ENCODE measurements at regions not wholly inside any gene's neighbourhood (a gene's known extent, or its start where the extent isn't known, plus 50 kb on each side); places are given as distances from the start of the nearest gene placed in this dataset.

GRCh38 chr3:150268426-150269391 lies 139.4 kb upstream of the TSC22D2 start:
- in situ Hi-C loops (cut with MboI; ENCODE audit: low sequenced_read_pairs, unreplicated experiment) = no loop called here
- TF ChIP-seq, protein P1, sequence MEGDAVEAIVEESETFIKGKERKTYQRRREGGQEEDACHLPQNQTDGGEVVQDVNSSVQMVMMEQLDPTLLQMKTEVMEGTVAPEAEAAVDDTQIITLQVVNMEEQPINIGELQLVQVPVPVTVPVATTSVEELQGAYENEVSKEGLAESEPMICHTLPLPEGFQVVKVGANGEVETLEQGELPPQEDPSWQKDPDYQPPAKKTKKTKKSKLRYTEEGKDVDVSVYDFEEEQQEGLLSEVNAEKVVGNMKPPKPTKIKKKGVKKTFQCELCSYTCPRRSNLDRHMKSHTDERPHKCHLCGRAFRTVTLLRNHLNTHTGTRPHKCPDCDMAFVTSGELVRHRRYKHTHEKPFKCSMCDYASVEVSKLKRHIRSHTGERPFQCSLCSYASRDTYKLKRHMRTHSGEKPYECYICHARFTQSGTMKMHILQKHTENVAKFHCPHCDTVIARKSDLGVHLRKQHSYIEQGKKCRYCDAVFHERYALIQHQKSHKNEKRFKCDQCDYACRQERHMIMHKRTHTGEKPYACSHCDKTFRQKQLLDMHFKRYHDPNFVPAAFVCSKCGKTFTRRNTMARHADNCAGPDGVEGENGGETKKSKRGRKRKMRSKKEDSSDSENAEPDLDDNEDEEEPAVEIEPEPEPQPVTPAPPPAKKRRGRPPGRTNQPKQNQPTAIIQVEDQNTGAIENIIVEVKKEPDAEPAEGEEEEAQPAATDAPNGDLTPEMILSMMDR (IDR thresholded peaks at IDR 0.05; ENCODE audit: borderline replicate concordance, control extremely low read depth, extremely low read depth, insufficient read depth, missing control alignments) = no peak
- no peak for DNase-seq (ENCODE audit: low spot score)

- in situ Hi-C loops (cut with MboI; ENCODE audit: low sequenced_read_pairs, unreplicated experiment) = no loop called here
- TF ChIP-seq, protein P1 (IDR thresholded peaks at IDR 0.05; ENCODE audit: borderline replicate concordance, control extremely low read depth, extremely low read depth, insufficient read depth, missing control alignments) = no peak
- no peak for DNase-seq (ENCODE audit: low spot score)
Measured at GRCh38 chr3:150267288-150267687, 140.8 kb upstream of the TSC22D2 start.

DNA sequence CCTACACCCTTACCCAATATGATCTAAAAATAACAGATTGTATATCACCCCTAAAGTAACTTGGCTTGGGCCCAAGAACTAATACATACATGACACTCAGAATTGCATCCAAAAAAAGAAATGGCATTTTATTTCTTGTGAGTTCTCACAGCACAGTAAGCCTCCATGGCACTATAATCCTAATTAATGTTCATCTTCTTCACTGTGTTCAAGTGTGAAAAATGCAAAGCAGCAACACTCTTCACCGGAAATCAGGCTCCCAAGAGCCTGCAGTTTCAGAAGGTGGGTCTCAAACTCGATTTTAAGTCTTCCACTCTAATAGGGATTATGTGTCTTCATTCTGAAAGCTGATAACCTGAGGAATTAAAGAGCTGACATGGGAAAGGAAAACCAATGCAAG lies 142.8 kb upstream of the TSC22D2 start:
- no peak for DNase-seq (ENCODE audit: low spot score)
- TF ChIP-seq, protein P1 (IDR thresholded peaks at IDR 0.05; ENCODE audit: borderline replicate concordance, control extremely low read depth, extremely low read depth, insufficient read depth, missing control alignments) = no peak
- in situ Hi-C loops (cut with MboI; ENCODE audit: low sequenced_read_pairs, unreplicated experiment) = no loop called here

- in situ Hi-C loops (cut with MboI; ENCODE audit: low sequenced_read_pairs, unreplicated experiment) = no loop called here
- TF ChIP-seq, protein P1 (IDR thresholded peaks at IDR 0.05; ENCODE audit: borderline replicate concordance, control extremely low read depth, extremely low read depth, insufficient read depth, missing control alignments) = no peak
- DNase-seq (ENCODE audit: low spot score) = no peak
Measured at GRCh38 chr3:150264561-150265279, 143.4 kb upstream of the TSC22D2 start.

DNA sequence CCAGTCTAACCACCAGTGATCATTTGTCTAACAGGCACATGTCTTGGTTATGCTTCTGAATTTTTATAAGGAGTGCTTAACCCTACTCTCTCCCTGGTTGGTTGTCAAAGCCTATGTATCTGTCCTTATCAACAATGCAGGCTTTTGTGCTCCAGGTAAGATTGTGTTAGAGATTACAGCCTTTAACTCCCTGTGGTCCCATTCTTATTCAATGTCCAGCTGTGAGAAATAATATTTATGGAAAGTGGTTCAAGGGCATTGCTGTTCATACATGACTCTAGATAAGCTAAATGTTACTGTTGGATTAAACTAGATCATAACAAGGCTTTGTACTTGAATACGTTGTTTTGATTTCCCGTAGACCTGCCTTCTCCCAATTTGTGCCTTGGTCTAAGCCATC lies 146.1 kb upstream of the TSC22D2 start:
- DNase-seq (ENCODE audit: low spot score) = no peak
- in situ Hi-C loops (cut with MboI; ENCODE audit: low sequenced_read_pairs, unreplicated experiment) = no loop called here
- TF ChIP-seq, protein P1 (IDR thresholded peaks at IDR 0.05; ENCODE audit: borderline replicate concordance, control extremely low read depth, extremely low read depth, insufficient read depth, missing control alignments) = no peak

DNA sequence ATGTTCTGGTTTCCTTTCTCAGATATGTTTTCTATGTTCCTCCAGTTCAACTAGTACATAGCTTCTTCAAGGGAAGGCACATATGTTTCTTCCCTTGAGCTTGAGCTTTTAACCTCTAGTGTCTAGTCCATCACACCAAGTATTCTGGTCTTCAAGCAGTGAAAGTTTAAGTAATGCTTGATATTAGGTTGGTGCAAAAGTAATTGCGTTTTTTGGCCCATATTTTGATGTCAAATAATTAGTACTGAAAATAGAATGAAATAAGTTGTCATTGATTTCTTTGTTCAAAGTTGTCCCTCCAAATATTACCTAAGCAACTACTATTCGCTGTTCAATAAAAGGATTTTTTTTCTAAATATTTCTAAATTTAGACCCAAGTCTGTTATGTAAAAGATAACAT lies 146.7 kb upstream of the TSC22D2 start:
- TF ChIP-seq, protein P1 (IDR thresholded peaks at IDR 0.05; ENCODE audit: borderline replicate concordance, control extremely low read depth, extremely low read depth, insufficient read depth, missing control alignments) = no peak
- in situ Hi-C loops (cut with MboI; ENCODE audit: low sequenced_read_pairs, unreplicated experiment) = no loop called here
- no peak for DNase-seq (ENCODE audit: low spot score)

Data from GM13976 (cell line).